SU-DHL-6 (cell line): ENCODE measurements at regions not wholly inside any gene's neighbourhood (a gene's known extent, or its start where the extent isn't known, plus 50 kb on each side); places are given as distances from the start of the nearest gene placed in this dataset.

Experiments used
- EZH2phosphoT487 ChIP-seq: fragments of 200-600 bp; sonication (generic), shearing (Covaris generic); conservative IDR thresholded peaks from 2 replicates; pipeline ENCODE4 v1.6.1; 2018; ENCODE audit warnings: mild to moderate bottlenecking, antibody characterized with exemption, low read length, moderate library complexity, mixed read lengths
- TF ChIP-seq, protein P1 (sequence below): fragments of 200-600 bp; sonication (generic); IDR thresholded peaks from one replicate; pipeline ENCODE4 v1.5.1; 2017; ENCODE audit warnings: antibody characterized with exemption, mild to moderate bottlenecking, low read length, moderate library complexity; ENCODE audit not compliant: insufficient read depth, poor library complexity, severe bottlenecking

DNA sequence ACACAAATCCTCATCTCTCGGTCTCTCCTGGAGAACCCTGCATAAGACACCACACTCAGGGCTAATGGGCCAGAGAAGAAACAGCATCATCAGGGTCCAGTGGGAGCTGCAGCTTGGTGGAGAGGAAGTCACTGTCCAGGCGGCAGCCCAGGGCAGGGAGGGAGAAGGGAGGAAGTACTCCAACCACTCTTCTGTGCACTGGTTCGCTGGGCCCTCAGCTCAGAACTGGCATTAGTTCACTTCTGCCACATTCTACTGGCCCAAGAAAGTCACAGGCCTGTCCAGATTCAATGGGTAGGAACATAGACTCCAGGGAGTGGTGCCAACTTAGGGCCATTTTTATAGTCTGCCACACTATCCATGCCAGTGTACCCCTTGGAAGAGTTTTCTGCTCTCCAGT lies 169.0 kb downstream of the ABHD5 start:
- TF ChIP-seq, protein P1, sequence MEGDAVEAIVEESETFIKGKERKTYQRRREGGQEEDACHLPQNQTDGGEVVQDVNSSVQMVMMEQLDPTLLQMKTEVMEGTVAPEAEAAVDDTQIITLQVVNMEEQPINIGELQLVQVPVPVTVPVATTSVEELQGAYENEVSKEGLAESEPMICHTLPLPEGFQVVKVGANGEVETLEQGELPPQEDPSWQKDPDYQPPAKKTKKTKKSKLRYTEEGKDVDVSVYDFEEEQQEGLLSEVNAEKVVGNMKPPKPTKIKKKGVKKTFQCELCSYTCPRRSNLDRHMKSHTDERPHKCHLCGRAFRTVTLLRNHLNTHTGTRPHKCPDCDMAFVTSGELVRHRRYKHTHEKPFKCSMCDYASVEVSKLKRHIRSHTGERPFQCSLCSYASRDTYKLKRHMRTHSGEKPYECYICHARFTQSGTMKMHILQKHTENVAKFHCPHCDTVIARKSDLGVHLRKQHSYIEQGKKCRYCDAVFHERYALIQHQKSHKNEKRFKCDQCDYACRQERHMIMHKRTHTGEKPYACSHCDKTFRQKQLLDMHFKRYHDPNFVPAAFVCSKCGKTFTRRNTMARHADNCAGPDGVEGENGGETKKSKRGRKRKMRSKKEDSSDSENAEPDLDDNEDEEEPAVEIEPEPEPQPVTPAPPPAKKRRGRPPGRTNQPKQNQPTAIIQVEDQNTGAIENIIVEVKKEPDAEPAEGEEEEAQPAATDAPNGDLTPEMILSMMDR = no peak
- TF ChIP-seq EZH2phosphoT487 = no peak
